ENCODE measurements at regions not wholly inside any gene's neighbourhood (a gene's known extent, or its start where the extent isn't known, plus 50 kb on each side); places are given as distances from the start of the nearest gene placed in this dataset.

- Mint-ChIP-seq H3K4me1 (no peaks in the 10 kb centered on the region), H3K4me3 (no peak overlapping the region), H3K27ac (ENCODE audit: unreplicated experiment) (no peak overlapping the region), H3K9me3 (peaks cover 22% of the 10 kb centered on the region), H3K27me3 (ENCODE audit: low read depth) (no peaks in the 10 kb centered on the region), H3K36me3 (ENCODE audit: low read depth) (peaks cover 8% of the 10 kb centered on the region)
- TF ChIP-seq CTCF (conservative IDR thresholded peaks at IDR 0.05): no peak
- DNase-seq (ENCODE audit: low read depth, low spot score): no peak
Observed at GRCh38 chr7:153443032-153443701, 609.0 kb upstream of the DPP6 start.

GRCh38 chr7:153444641-153445040 is 607.6 kb upstream of the DPP6 start:
- Mint-ChIP-seq H3K36me3 (ENCODE audit: low read depth) (peaks cover 8% of the 10 kb centered on the region), H3K9me3 (peaks cover 24% of the 10 kb centered on the region), H3K27me3 (ENCODE audit: low read depth) (no peaks in the 10 kb centered on the region), H3K4me3 (no peak overlapping the region), H3K4me1 (no peaks in the 10 kb centered on the region), H3K27ac (ENCODE audit: unreplicated experiment) (no peak overlapping the region)
- TF ChIP-seq CTCF (conservative IDR thresholded peaks at IDR 0.05): no peak
- no peak for DNase-seq (ENCODE audit: low read depth, low spot score)

GRCh38 chr7:153445641-153446040 is 606.6 kb upstream of the DPP6 start:
- no peak for TF ChIP-seq CTCF (conservative IDR thresholded peaks at IDR 0.05)
- no peak for DNase-seq (ENCODE audit: low read depth, low spot score)
- Mint-ChIP-seq H3K4me3 (no peak overlapping the region), H3K36me3 (ENCODE audit: low read depth) (peaks cover 12% of the 10 kb centered on the region), H3K4me1 (no peaks in the 10 kb centered on the region), H3K9me3 (peaks cover 29% of the 10 kb centered on the region), H3K27ac (ENCODE audit: unreplicated experiment) (no peak overlapping the region), H3K27me3 (ENCODE audit: low read depth) (no peaks in the 10 kb centered on the region)

GRCh38 chr7:153446490-153446889 is 605.7 kb upstream of the DPP6 start:
- DNase-seq (ENCODE audit: low read depth, low spot score): no peak
- H3K4me1 Mint-ChIP-seq: no peaks in the 10 kb centered on the region
- no peak for TF ChIP-seq CTCF (conservative IDR thresholded peaks at IDR 0.05)
- no peaks in the 10 kb centered on the region for H3K27me3 Mint-ChIP-seq (ENCODE audit: low read depth)
- peaks cover 17% of the 10 kb centered on the region for H3K36me3 Mint-ChIP-seq (ENCODE audit: low read depth)
- no peak overlapping the region for H3K27ac Mint-ChIP-seq (ENCODE audit: unreplicated experiment)
- H3K9me3 Mint-ChIP-seq: peaks cover 27% of the 10 kb centered on the region
- H3K4me3 Mint-ChIP-seq: no peak overlapping the region

GRCh38 chr7:153447011-153447410 is 605.2 kb upstream of the DPP6 start:
- peaks cover 29% of the 10 kb centered on the region for H3K9me3 Mint-ChIP-seq
- no peaks in the 10 kb centered on the region for H3K4me1 Mint-ChIP-seq
- H3K27ac Mint-ChIP-seq (ENCODE audit: unreplicated experiment): no peak overlapping the region
- no peak for TF ChIP-seq CTCF (conservative IDR thresholded peaks at IDR 0.05)
- H3K27me3 Mint-ChIP-seq (ENCODE audit: low read depth): no peaks in the 10 kb centered on the region
- H3K4me3 Mint-ChIP-seq: no peak overlapping the region
- DNase-seq (ENCODE audit: low read depth, low spot score): no peak
- peaks cover 20% of the 10 kb centered on the region for H3K36me3 Mint-ChIP-seq (ENCODE audit: low read depth)
